Endothelial cell of umbilical vein (primary cell): ENCODE measurements at regions not wholly inside any gene's neighbourhood (a gene's known extent, or its start where the extent isn't known, plus 50 kb on each side); places are given as distances from the start of the nearest gene placed in this dataset.

Experiments used
- BruUV-seq: library from RNA; stranded (reverse); fragments of 400-500 nt; replicated peaks from 2 replicates; lab custom pipeline; 2021; lab: Mats Ljungman, UMichigan
- CTCF ChIA-PET: fragments of 300-600, 350-600 bp; sonication (Branson Sonifier 250); formaldehyde crosslinking; loops from one replicate; lab custom pipeline; 2021; ENCODE audit warnings: antibody characterized with exemption, inconsistent platforms; lab: Charles Lee
- POLR2A ChIA-PET: fragments of 300-600, 350-600 bp; sonication (Branson Sonifier 250); formaldehyde crosslinking; loops from one replicate; lab custom pipeline; 2021; ENCODE audit warnings: antibody characterized with exemption, inconsistent platforms; lab: Charles Lee
- DNase-seq: peaks from one replicate; pipeline ENCODE4 v3.0.0-alpha.2; 2011; ENCODE audit warnings: low read depth, low spot score
- FAIRE-seq: peaks from 2 replicates; lab custom pipeline; 2011; peaks lifted over from hg19 to GRCh38; lab: Jason Lieb, UNC
- H2AFZ ChIP-seq: 2 replicates; pipeline ENCODE4 v1.6.0; 2012; ENCODE audit warnings: low read depth, low read length, control low read depth, inconsistent platforms
- H3K27ac ChIP-seq: 2 replicates; pipeline ENCODE4 v1.5.1; 2011; ENCODE audit warnings: low read depth, mild to moderate bottlenecking, control low read depth, low read length, moderate library complexity; ENCODE audit not compliant: insufficient read depth
- H3K27me3 ChIP-seq, 2 experiments: 2 replicates each; pipeline versions ENCODE4 v1.6.0 to v1.6.1; 2011; ENCODE audit warnings: low read length in 2 of 2, mixed read lengths in 1 of 2; ENCODE audit not compliant: control insufficient read depth in 2 of 2, insufficient read depth in 2 of 2
- H3K36me3 ChIP-seq, 2 experiments: 2 replicates in 1 of 2; 3 replicates in 1 of 2; pipeline ENCODE4 v1.5.1; 2011; ENCODE audit warnings: low read length in 2 of 2, mild to moderate bottlenecking in 1 of 2, moderate library complexity in 1 of 2; ENCODE audit not compliant: control insufficient read depth in 2 of 2, insufficient read depth in 2 of 2; ENCODE audit errors: extremely low read depth in 1 of 2
- H3K4me1 ChIP-seq: 3 replicates; pipeline ENCODE4 v1.5.1; 2011; ENCODE audit warnings: mild to moderate bottlenecking, low read length; ENCODE audit not compliant: control insufficient read depth, insufficient read depth; ENCODE audit errors: extremely low read depth
- H3K4me2 ChIP-seq: 2 replicates; pipeline ENCODE4 v1.6.1; 2011; ENCODE audit warnings: low read length, control low read depth, mixed read lengths; ENCODE audit not compliant: insufficient read depth
- H3K4me3 ChIP-seq, 3 experiments: fragments of 200-600 bp in 1 of 3; sonication (generic), shearing (Covaris generic) in 1 of 3; replicated peaks in 1 of 3; 2 replicates each; pipeline ENCODE4 v1.5.1; 2011 to 2016; ENCODE audit warnings: control low read depth in 3 of 3, low read length in 3 of 3, mild to moderate bottlenecking in 2 of 3, inconsistent platforms in 1 of 3, low read depth in 1 of 3, moderate library complexity in 1 of 3; ENCODE audit not compliant: insufficient read depth in 1 of 3
- H3K79me2 ChIP-seq: 2 replicates; pipeline ENCODE4 v1.6.0; 2012; ENCODE audit warnings: low read length, inconsistent platforms; ENCODE audit not compliant: control insufficient read depth, insufficient read depth
- H3K9ac ChIP-seq: replicated peaks from 2 replicates; pipeline ENCODE3; 2011; ENCODE audit warnings: low read length, control low read depth; ENCODE audit not compliant: insufficient read depth; ENCODE audit errors: extremely low read depth
- H3K9me1 ChIP-seq: replicated peaks from 3 replicates; pipeline ENCODE4 v1.6.0; 2011; ENCODE audit warnings: mild to moderate bottlenecking, low read length; ENCODE audit not compliant: control insufficient read depth, insufficient read depth; ENCODE audit errors: extremely low read depth
- H3K9me3 ChIP-seq: replicated peaks from 2 replicates; pipeline ENCODE4 v1.5.1; 2012; ENCODE audit warnings: low read length, inconsistent platforms; ENCODE audit not compliant: control insufficient read depth, insufficient read depth
- H4K20me1 ChIP-seq: replicated peaks from 2 replicates; pipeline ENCODE3; 2011; ENCODE audit warnings: mild to moderate bottlenecking, low read length; ENCODE audit not compliant: control insufficient read depth, insufficient read depth; ENCODE audit errors: extremely low read depth
- CTCF ChIP-seq, 2 donors: IDR thresholded peaks; 1 replicate in 1 of 2; 2 replicates in 1 of 2; pipeline ENCODE4 v1.5.1; 2011; ENCODE audit warnings: low read length in 2 of 2, mild to moderate bottlenecking in 2 of 2, moderate library complexity in 2 of 2, control low read depth in 1 of 2, inconsistent platforms in 1 of 2, low read depth in 1 of 2; ENCODE audit not compliant: insufficient read depth in 1 of 2; ENCODE audit errors: extremely low read depth in 1 of 2
- EZH2 ChIP-seq: IDR thresholded peaks from 2 replicates; pipeline ENCODE4 v1.6.1; 2012; ENCODE audit warnings: borderline replicate concordance, low read depth, mild to moderate bottlenecking, moderate library complexity, low read length, inconsistent platforms; ENCODE audit not compliant: severe bottlenecking
- FOS ChIP-seq: IDR thresholded peaks from 2 replicates; pipeline ENCODE4 v1.6.1; 2011; ENCODE audit warnings: mild to moderate bottlenecking, low read length, moderate library complexity, borderline replicate concordance; ENCODE audit not compliant: insufficient read depth
- GATA2 ChIP-seq: IDR thresholded peaks from 2 replicates; pipeline ENCODE4 v1.7.0; 2011; ENCODE audit warnings: low read depth, mild to moderate bottlenecking, moderate library complexity, mixed read lengths, low read length; ENCODE audit not compliant: insufficient read length, insufficient read depth
- JUN ChIP-seq: IDR thresholded peaks from 2 replicates; pipeline ENCODE4 v1.6.1; 2011; ENCODE audit warnings: borderline replicate concordance, low read depth; ENCODE audit not compliant: insufficient read length, insufficient read depth
- MAX ChIP-seq: IDR thresholded peaks from 2 replicates; pipeline ENCODE4 v1.6.1; 2011; ENCODE audit not compliant: insufficient read depth, insufficient read length
- MYC ChIP-seq: IDR thresholded peaks from one replicate; pipeline ENCODE4 v1.6.1; 2011; ENCODE audit warnings: mild to moderate bottlenecking, low read depth, low read length
- POLR2A ChIP-seq: IDR thresholded peaks from 2 replicates; pipeline ENCODE4 v1.6.1; 2012; ENCODE audit warnings: low read depth, mild to moderate bottlenecking, control low read depth, low read length
- POLR2AphosphoS5 ChIP-seq: IDR thresholded peaks from 2 replicates; pipeline ENCODE4 v1.6.1; 2012; ENCODE audit warnings: low read depth, mild to moderate bottlenecking, control low read depth, low read length, moderate library complexity; ENCODE audit not compliant: insufficient read depth
- dilution Hi-C: fragments of 300-500 bp; cut with MboI; formaldehyde crosslinking; loops from one replicate; pipeline ENCODE4 v1.15.0; 2019; ENCODE audit warnings: low sequenced_read_pairs; ENCODE audit not compliant: extremely low pct_ligation_motif_present
- intact Hi-C: fragments of 100-400 bp; cut with micrococcal nuclease; formaldehyde crosslinking; loops from one replicate; pipeline ENCODE4 v1.10.0; 2022

- no peaks in the 10 kb centered on the region for H3K9me1 ChIP-seq
- FAIRE-seq = no peak
- H3K79me2 ChIP-seq = no peaks in the 10 kb centered on the region
- H3K9me3 ChIP-seq = no peaks in the 10 kb centered on the region
- ChIA-PET CTCF (interaction anchor here (0.6 kb wide), 1 partner anchor 83 kb away, joined by 3 read pairs; no protein-coding TSS in a partner anchor), POLR2A (no interaction called here)
- TF ChIP-seq CTCF (IDR thresholded peaks at IDR 0.05; ENCODE audit: extremely low read depth in 1 of 2, insufficient read depth in 1 of 2, low read depth in 1 of 2, low read length in 2 of 2) (no peak), EZH2 (no peak), JUN (no peak), GATA2 (no peak), MAX (no peak), POLR2AphosphoS5 (no peak), MYC (no peak), POLR2A (no peak), FOS (no peak)
- H3K4me1 ChIP-seq = no peaks in the 10 kb centered on the region
- no peaks in the 10 kb centered on the region for H4K20me1 ChIP-seq
- dilution Hi-C loops (no loop called here), intact Hi-C loops (no loop called here)
- peaks cover 9 to 11% of the 10 kb centered on the region in 2 experiments for H3K27me3 ChIP-seq
- no peak for DNase-seq
- no peak overlapping the region for H3K4me2 ChIP-seq
- H3K9ac ChIP-seq = no peak overlapping the region
- no peak overlapping the region for H2AFZ ChIP-seq
- no TSS peak for BruUV-seq
- H3K27ac ChIP-seq = no peak overlapping the region
- H3K4me3 ChIP-seq = no peak overlapping the region
- no peaks in the 10 kb centered on the region for H3K36me3 ChIP-seq
Measured at GRCh38 chr5:133761632-133762031, 149.3 kb upstream of the FSTL4 start.
